Anterior cingulate cortex (tissue), 58 donors: ENCODE measurements at regions not wholly inside any gene's neighbourhood (a gene's known extent, or its start where the extent isn't known, plus 50 kb on each side); places are given as distances from the start of the nearest gene placed in this dataset.

ENCODE experiments used
- DNase-seq, 58 donors: peaks; one replicate each; lab custom pipeline; 2025; lab: John Stamatoyannopoulos, UW

DNA sequence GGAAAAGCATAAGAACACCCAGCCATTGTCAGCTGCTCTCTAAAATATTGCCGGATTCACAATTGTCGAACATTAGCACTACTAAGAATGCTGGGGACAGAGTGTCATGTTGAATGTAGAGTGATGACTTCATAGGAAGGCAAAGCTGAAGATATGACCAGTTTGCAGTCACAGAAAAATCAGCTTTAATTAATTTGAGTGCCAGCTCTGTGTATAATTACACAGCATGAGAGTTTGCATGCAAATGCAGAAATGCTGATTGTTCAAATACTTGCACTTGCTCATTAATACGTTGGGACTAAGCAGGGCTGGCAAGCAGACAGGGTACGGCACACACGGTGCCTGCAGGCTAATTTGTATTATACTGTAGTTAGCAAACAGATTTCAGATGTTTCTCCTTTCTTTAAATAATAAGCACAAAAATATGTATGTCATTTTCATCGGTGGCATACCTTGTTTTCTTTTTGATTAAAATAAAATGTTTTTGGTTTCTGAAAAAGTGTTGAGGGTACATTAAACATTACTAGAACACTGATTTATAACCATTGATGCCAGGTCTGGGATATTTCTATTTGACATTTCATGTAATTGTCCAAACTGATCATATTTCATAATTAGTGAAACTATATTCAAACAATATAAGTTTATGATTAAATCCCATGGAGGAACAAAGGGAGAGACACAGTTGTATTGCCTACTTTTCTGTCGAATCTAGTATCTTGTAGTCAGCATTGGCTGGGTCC, 99.8 kb upstream of the ADGRL2 start:
- DNase-seq, result peak in 2 of 58 donors; percentile 7 to 21

DNA sequence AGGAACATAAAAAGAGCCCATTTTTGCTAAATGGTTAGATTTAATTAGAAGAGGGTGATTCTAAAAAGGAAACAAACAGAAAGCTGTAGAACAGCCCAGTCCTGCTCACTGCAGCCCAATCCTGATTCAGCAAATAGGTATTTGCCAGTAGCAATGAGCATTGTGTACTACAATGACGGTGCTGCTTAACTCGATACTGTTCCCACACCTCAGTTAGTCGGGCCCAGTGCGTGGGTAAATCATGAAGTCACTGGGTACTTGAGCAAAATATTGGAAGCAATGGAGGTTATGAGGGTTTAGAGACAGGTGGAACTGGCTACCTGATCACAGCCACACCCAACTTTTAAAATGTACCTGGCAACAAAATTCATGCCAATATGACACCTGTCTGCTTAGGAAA, 101.5 kb upstream of the ADGRL2 start:
- DNase-seq, result no peak

DNA sequence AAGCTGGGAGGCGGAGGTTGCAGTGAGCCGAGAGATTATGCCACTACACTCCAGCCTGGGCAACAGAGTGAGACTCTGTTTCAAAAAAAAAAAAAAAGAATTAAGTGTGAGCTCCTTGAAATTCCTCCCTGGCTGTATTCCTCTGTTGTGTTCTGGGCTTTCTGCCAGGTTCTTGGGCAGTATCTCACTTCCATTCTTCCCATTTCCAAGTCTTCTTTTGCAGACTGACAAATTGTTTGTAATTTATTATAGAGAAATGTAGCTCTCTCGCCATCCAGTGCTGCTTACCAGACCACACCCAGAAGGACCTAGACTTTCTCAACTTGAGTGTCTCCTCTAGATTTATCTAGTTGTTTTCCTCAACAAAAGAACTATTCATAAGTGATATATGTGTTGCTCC, 105.0 kb upstream of the ADGRL2 start:
- no peak for DNase-seq

DNA sequence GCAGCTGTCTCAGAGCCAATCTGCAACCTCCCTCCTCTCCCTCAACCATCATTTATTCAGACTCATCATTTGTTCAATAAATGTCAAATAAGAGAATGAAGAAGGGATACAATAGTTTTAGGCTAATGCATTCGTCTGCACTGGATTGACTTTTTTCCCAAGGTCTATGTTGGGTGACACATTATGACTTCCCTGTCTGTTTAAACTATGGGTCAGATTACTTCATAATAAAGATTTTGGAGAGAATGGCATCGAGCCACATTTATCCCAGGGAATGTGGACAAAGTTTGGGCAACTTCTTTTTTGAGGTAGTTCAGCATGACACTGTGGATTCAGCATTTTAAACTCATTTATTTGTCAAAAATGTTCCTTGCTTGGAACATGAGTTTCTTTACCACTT, 107.4 kb upstream of the ADGRL2 start:
- no peak for DNase-seq

DNA sequence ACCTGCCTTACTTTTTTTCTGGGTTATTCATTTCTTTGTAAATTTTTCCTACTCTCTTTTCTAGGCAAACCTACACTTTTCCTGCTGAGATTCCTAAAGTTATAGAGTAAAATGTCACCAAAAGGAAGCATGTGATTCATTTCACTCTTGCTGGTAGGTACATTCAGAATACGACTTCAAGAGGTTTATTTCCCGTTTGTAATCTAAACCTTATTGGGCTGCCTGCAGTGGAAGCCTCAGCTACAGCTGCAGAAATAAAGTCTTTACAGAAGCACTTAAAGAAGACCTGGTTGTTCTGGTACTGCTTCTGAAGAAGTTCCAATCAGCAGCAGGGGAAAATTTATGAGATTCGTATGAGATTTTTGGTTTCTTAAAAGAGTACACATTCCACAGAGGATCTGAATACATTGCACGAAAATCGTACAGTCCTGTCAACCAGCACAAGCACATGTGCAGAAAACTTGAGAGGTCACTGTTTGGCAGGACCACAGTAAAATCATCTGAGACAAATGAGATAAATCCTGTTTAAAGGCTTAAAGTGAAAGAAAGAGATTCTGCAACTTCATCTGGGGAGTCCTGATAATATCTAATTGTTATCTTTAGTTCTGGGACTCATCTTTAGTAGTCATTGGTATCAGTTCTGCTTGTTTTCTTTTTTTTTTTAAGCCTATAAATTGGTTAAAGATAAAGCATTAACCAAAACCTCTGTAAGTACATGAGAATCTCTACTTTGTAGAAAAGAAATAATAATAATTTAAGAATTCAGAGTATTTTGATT, 109.9 kb upstream of the ADGRL2 start:
- no peak for DNase-seq

DNA sequence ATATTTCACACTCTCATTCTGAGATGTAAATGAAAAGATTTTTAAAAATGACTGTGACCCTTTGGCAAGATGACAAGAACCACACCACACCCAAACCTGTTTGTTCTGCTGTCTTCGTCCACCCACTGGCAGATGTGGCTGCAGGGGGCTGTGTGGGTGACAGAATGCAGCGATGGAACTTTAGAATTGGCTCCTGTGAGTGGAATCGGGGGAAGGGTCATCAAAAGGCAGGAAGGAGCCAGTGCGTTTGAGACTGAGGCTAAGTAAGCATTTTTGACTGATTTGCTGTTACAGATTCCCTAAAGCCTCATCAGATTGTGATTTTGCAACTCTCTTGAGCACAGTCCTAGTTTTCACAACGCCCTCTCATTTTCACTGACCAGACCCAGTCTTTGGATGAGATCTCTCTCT, 111.2 kb upstream of the ADGRL2 start:
- no peak for DNase-seq

DNA sequence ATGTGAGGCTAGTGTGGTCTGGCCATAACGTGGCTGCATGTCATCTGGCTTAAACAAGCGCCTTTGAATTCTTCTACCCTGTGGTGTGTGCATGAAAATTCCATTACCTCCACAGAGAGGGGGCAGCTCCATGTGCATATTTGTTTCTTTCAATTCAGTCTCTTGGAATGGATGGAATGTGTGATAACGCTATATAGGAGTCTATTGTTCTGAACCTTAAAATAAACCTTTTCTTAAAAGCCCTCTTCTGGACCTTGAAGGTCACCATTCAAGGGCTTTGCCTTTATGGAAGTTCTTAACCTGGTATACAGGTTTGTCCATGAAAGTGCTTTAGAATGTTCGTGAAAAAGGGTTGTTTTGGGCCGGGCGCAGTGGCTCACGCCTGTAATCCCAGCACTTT, 118.2 kb upstream of the ADGRL2 start:
- no peak for DNase-seq

DNA sequence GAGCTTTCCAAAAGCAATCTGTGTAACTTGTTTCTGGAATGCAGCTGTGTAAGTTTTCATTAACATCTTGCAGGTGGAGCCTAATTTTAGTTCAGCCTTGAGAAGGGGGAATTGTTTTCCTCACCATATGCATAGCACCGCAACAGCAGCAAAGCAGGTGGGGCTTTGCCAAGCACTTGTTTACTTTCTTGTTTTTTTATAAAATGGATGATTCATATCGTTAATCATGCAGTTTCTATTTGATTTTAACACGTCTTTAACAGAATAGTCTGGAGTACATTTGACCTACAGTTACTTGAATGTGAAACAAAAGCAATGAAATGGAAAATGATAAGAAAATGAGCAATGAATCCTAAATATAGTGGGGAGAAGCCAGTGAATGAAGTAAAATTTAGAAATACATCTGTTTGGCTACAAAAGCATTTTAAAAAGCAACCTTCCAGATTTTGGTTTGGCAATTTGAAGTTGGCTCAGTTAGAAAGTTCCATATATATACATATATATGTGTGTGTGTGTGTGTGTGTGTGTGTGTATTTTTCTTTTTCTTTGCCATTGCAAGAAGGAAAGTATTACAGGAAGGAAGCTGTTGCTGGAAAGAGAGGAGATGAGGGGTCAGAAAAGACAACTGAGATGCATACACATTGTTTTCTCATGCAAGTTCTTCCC, 119.0 kb upstream of the ADGRL2 start:
- DNase-seq, result no peak

DNA sequence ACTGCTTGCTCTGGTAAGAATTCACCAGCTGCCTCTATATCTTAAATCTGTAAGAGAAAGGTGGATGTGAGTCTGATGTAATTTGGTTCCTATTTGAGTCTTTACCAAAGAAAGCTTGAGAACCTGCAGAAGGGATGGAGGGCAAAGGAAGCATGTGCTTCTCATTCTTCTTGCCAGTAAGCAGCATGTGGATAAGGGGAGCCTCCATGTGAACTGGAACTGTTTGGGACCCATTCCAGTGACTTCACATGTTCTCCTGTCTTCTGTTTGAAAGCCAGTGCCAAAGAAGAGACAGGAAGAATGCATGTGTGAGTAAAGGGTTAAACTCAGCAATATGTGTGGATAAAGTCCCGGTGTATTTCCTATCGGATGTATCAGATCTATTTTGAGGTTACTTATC, 119.6 kb upstream of the ADGRL2 start:
- no peak for DNase-seq

DNA sequence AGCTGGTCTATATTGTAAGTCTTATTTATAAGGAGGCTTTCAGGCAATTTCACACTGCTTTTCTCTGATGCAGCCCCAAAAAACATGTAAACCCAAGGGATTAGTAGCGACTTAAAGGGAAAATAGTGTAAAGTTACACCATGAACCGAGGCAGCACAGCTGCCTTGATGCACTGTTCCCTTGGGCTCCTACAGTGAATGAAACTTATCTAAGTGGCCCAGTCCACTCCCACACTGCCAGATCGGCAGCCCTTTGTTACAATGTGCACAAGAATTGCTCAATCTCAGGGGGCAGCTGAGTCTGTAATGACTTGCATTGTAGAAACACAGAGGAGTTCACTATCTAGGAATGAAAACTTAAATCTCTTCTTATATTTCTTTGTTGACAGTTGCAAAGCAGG, 120.8 kb upstream of the ADGRL2 start:
- DNase-seq, result no peak

DNA sequence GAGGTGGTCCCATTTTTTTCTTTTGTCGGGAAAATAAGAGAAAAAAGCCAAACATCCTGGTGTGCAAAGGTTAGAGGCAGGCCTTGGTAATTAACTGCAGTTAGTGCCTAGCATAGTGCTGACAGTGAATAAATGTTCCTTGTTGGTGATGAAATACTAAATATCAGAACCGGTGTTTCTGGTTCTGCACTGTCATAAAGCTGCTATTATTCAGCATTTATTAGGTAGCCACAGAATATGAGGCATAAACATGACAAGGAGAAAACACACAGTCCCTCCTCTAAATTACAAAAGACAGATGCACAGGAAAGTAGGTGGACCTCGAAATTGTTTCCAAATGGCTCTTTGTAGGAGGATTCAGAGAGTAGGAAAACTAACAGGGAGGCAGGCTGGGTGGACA, 122.0 kb upstream of the ADGRL2 start:
- no peak for DNase-seq

DNA sequence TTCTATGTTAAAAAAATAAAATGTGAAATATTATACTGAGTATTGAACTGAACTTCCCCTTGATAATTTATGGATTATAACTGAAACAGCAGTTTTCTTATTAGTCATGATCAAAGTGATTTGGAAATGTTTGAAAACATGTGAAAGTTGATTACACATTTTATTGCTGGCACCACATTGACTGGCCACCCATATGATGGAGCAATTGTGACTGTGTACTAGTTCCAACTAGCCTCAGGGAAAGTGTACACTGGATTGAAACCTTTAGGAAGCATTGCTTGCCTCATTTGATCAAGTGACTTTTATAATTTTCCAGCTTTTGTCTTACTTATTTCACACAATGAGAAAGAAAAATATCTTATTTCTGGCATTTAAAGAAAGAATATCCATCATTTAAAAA, 128.0 kb upstream of the ADGRL2 start:
- no peak for DNase-seq

DNA sequence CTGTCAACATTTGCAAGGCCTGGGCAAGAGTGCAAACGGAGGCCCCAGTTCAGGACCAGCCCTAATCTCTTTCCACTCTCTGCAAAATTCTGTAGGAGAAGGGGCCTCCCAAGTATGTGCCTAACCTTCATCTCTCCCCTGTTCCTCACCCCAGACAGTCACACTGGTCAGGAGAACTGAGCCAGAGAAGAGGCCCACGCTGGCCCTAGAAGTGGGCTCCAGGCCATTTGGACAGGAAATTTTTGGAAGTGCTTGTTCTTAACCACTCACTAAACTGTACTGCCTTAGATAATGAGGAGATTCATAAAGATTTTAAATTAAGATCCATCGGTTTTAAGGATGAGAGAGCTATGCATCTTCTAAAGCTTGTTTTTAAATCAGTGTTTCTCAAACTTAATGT, 129.7 kb upstream of the ADGRL2 start:
- DNase-seq, result no peak

DNA sequence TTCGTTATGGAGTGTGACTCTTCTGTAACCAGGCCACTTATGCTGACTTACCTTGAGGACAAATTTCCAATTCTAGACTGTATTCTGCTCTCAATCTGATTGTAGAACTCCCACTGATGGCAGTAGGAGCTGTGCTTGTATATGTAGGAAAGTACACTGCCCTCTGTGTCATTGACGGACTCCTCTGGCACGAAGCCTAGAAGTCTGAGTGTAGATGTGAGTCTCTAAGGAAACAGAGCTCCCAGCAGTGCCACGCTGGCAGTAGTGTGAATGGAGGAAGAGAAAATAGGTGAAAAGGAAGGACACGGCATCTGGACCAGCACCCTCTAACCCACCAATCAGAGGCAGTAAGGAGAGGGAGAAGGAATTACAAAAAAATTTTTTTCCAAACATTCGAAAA, 130.4 kb upstream of the ADGRL2 start:
- peak in 35 of 58 donors; percentile 1 to 59 (median 17) for DNase-seq

DNA sequence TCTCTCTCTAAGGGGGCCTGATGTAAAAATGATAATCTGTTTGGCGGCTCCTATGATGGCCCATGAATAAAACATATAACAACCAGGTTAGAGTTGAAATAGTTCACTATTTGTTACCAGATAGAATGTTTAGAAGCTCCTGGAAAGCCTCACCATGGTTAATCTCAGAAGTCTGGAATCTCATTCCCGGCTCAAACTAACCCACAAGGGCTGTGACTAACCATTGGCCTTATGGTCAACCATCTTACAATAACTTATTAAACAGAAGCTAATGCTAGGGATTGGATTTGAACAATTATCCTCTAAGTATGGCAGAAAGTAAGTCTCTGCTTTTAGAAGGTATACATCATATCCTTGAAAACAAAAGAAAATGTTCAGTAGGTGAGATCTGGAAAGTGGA, 134.1 kb upstream of the ADGRL2 start:
- no peak for DNase-seq

DNA sequence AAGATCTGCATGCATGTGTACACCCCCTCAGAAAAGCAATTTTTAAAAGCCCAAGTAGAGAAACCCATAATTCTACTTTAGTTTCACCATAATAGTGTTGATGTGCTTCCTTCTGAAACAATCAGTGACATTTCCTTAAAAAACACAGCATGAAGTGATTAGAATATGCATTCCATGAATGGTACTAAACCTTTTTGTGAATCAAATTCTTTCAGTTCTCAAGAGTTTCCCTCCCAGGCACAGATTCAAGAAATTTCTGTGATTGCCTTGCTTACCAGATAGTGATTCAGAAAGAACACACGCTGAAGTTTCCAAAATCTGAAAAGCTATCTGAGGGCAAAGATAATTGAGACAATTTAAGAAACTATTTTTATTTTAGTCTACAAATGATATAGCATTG, 136.4 kb upstream of the ADGRL2 start:
- DNase-seq, result no peak

DNA sequence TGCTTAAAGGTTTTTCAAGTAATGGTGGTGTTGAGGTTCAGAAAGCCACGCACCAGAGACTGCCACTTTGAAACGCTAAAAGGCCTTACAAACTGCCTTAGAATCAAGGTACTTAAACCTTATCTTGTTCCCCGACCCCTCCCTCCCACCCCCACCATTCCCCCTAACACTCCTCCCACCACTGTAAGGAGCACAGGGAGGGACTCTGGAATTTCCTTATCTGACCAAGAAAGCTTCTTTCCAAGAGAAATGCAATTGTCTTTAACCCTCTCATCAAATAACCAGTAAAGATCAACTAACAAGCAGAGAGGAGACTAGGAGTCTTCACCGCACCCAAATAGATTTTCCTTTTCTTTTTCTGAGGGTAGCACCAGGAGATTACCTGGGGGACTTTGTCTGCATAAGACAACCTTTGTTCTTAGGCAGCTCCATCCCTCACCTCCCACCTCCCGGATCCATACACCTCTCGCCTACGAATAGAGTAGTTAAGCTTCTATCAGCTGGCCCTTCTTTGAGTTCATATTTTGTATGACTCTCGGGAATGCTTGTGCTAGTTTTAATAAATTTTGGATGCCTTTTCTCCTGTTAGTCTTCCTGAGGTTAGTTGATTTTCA, 137.7 kb upstream of the ADGRL2 start:
- no peak for DNase-seq

DNA sequence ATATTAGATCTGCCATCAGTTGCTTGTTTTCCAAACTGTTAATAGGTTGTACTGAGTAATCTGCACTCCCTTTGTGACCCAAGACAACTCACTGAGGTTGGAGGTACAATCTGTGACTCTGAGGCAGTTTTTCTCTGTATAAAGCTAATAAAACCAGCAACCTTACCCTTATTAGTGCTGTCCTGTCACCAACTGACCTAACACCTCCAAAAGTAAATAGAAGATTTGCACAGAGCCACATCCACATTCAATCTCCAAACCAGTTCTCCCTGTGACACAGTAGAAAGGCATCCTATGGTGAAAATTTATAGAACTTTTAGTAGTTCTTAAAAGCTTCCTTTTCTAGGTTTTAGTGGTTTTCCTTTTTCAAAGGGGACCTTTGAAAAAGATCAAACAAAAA, 140.4 kb upstream of the ADGRL2 start:
- no peak for DNase-seq

DNA sequence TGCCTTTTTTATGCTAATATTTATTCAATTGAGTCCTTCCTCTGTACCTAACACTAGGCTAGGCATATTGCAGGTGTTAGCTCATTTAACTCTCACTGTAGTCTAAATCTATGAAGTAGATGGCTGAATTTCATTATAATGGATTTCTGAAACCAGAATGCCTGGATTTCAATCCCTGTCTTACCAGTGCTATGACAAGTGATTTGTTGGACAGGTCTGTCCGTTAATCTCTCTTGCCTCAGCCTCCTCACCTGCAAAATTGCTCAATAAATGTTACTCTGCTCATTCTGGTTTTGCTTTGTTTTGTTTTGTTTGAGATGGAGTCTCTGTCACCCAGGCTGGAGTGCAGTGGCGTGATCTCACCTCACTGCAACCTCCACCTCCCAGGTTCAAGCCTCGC, 146.1 kb upstream of the ADGRL2 start:
- DNase-seq, result no peak

DNA sequence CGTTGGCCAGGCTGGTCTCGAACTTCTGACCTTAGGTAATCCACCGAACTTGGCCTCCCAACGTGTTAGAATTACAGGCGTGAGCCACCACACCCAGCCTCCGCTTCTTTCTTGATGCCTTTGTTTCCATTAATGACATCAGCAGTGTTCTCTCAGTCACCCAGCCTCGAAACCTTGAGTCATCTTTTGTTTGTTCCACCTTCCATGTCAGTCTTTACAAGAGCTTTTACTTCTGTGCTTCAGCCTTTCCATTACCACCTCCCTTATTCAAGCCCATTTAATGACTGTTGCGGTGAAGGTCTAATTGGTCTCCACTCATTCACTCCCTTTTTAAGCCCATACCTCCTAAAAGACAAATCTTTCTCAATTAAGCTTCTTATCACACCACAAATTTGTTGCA, 146.6 kb upstream of the ADGRL2 start:
- no peak for DNase-seq

DNA sequence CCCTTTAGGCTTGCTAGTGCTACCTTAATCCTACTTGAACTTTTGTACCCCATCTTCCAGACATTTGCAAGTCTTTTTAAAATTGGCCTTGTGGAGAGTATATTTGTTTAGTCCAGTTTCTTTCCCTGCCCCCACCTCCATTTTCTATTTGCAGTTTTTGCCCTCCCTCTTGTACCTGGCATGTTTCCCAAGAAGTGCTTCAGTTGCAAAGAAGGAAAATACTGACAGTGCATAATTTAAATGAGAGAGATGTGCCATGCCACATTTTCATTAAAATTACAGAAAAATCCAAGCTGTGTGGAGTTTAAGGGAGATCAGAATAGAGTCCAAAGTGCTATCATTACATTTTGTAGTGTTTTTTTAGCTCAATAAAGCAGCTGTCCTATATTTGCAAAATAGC, 150.0 kb upstream of the ADGRL2 start:
- DNase-seq, result peak in 1 of 58 donors; percentile 1
